GM18858 (cell line): ENCODE measurements at regions not wholly inside any gene's neighbourhood (a gene's known extent, or its start where the extent isn't known, plus 50 kb on each side); places are given as distances from the start of the nearest gene placed in this dataset.

Experiments used
- ATAC-seq: cut with Tn5 transposase; IDR thresholded peaks from one replicate; pipeline ENCODE4 v1.9.1; 2021; ENCODE audit not compliant: unreplicated experiment

GRCh38 chr6:165830761-165831160, 167.7 kb upstream of the PDE10A start:
- ATAC-seq: no peak

- no peak for ATAC-seq
Observed at GRCh38 chr6:165829376-165829775, 166.3 kb upstream of the PDE10A start.

GRCh38 chr6:165827190-165827518, 164.1 kb upstream of the PDE10A start:
- no peak for ATAC-seq

- no peak for ATAC-seq
Observed at GRCh38 chr6:165826487-165827189, 163.6 kb upstream of the PDE10A start.

- ATAC-seq: no peak
Observed at GRCh38 chr6:165825256-165825815, 162.3 kb upstream of the PDE10A start.

DNA sequence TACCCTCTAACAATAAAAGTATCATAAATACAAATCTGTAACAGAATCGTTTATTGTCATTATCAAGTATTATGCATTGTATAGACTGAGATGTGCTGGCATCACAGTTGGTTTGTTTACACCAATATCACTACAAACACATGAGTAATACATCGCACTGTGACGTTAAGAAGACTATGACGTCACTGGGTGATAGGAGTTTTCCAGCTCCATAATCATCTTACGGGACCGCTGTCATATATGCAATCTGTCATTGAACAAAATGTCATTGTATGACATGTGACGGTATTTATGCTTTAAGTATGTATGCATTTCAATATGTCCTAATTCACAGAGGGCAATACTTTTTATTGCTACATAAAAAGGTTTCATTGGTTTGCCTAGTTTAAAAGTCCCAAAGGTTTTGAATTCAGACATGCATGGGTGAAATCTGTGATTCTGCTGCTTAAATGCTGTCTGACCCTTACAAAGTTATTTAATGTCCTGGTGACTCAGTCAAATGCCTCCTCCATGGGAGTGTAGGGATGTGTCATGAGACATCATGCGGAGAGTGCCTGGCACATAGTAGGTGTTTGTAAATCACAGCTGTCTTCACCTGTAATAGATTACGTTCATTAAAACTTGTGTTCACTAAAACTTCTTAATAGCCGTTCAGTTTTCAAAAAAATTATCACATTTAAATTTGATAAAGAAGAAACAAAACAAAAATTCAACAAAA, 160.7 kb upstream of the PDE10A start:
- ATAC-seq: no peak

- no peak for ATAC-seq
Observed at GRCh38 chr6:165822501-165822900, 159.5 kb upstream of the PDE10A start.

DNA sequence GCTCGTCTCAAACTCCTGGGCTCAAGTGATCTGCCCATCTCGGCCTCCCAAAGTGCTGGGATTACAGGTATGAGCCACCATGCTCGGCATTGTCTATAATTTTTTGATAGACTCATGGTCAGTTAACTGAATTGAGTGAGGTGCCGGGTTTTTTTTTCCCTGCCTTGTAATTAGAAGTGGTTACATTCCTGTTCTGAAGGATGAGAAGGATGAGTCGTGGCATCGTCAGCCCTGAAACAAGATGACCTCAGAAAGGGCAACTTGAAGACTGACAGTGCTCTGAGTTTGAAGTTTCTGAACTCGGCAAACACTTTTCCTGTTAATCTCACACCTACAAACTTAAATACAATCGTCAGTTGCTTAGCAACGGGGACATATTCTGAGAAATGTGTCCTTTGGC, 158.7 kb upstream of the PDE10A start:
- no peak for ATAC-seq

DNA sequence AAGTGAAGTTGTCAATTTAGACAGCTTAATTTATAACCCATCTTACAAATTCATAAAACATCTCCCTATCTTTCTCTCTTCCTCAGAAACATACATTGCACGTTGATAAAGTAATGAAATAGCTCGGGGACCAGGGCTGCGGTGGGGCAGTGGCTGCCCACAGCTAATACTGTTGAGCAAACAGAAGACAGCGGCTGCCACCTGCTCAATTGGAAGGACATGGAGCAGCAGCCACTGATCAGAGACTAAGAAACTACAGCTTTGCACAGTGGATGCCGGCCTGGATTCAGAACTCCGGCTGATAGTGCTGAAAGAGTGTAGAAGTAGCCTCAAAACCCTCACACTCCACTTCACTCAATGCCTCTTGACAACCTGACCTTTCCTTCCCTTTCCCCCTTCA, 157.9 kb upstream of the PDE10A start:
- ATAC-seq: no peak

- ATAC-seq: no peak
Observed at GRCh38 chr6:165820407-165820806, 157.4 kb upstream of the PDE10A start.

GRCh38 chr6:165819394-165819793, 156.4 kb upstream of the PDE10A start:
- ATAC-seq: no peak

DNA sequence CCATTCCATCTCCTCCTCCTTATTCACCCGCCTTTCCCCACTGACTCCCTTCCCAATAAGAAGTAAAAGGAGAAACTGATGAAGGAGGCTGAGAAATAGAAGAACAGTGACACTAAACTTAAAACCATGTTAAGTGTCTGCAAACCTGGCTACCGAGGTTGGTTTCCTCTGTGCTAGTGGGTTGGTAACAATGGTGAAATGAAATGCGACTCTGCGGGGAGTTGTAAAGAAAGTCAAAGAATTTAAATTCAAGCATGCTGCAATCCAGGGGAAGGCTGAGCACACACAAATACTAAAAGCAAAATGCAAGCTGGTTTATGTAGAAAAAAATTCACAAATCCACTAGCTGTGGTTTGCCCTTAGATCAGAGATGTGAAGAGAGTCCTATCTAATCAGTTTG, 155.2 kb upstream of the PDE10A start:
- no peak for ATAC-seq

- no peak for ATAC-seq
Observed at GRCh38 chr6:165817771-165818170, 154.7 kb upstream of the PDE10A start.

GRCh38 chr6:165817148-165817547, 154.1 kb upstream of the PDE10A start:
- no peak for ATAC-seq

DNA sequence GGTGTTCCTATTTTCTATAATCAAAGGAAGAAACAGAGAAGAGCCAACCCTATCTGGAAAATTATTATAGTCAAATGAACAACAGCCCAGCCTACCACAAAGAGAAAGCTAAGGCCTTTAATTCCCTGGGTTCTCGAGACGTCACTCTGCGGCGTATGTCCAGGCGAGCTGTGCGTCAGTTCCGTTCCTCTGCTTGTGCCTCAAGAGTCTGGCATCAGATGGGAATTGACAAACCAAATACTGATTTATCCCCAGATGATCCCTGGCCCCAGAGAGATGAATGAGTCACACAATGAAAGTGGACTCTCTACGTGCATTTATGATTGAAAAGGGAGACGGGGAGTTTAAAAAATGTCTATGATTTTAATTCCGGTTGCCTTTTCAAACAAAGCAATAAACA, 151.6 kb upstream of the PDE10A start:
- no peak for ATAC-seq

- no peak for ATAC-seq
Observed at GRCh38 chr6:165811512-165811911, 148.5 kb upstream of the PDE10A start.

- ATAC-seq: no peak
Observed at GRCh38 chr6:165808021-165808420, 145.0 kb upstream of the PDE10A start.

GRCh38 chr6:165807249-165807960, 144.4 kb upstream of the PDE10A start:
- ATAC-seq: no peak

DNA sequence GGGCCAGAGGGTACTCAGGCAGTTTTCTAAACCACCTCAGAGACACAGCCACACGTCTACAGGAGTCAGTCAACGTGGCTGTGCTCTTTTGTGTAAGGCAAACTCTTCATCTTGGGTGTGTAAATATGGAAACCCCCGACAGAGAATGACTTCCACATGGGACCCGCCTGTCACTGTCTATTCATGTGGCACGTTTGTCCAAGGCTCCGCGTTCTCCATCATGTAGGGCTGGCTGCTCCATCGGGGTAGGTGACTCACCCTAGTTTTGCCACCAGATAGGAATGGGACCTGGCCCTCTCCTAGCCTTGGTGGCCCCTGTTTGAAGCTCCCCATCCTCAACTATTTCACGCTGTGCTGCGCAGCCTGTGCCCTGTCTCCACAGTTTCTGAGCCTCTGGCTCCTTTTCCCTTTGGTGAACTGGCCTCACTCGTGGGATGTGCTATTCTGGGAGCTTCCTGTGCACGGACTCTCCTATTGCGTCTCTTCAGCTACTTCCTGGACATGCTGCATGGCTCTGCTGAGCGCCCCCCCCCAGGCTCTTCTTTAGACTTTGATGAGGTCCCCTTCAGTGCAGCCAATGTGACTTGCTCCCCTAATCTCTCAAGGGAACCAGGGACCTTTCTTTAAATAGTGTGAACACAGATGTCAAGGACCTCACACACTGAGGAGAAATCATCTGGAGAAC, 143.2 kb upstream of the PDE10A start:
- no peak for ATAC-seq

DNA sequence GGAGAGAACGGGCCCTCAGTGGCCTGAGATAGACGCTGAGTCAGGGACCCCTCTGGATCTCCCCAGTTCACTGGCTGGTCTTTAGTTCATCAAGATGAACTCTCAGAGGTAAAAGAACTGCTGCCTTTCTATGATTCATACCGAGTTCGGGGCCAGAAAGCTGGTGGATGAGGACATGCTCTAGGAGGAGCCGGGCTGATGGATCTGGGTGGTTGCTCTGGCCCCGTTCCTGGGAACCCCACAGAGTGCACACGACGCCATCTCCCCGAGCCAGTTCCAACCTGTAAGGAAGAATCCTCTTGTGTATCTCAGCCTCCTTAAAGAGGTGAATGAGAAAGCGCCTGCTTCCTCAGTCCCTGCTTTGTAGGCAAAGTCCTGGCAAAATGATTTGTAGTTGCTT, 142.6 kb upstream of the PDE10A start:
- no peak for ATAC-seq

- no peak for ATAC-seq
Observed at GRCh38 chr6:165805067-165805555, 142.1 kb upstream of the PDE10A start.
